NCI-H146 treated with DMSO at 0.1 percent for 48 hours (cell line): ENCODE measurements at regions not wholly inside any gene's neighbourhood (a gene's known extent, or its start where the extent isn't known, plus 50 kb on each side); places are given as distances from the start of the nearest gene placed in this dataset.
"Not testable (repeated sequence)": the region's sequence is repeated elsewhere in the genome, so short reads cannot be mapped to it uniquely, and the experiment has no call there.

Source experiments
- DNase-seq: peaks from one replicate; lab custom pipeline; 2025; ENCODE audit not compliant: unreplicated experiment; lab: John Stamatoyannopoulos, UW

DNA sequence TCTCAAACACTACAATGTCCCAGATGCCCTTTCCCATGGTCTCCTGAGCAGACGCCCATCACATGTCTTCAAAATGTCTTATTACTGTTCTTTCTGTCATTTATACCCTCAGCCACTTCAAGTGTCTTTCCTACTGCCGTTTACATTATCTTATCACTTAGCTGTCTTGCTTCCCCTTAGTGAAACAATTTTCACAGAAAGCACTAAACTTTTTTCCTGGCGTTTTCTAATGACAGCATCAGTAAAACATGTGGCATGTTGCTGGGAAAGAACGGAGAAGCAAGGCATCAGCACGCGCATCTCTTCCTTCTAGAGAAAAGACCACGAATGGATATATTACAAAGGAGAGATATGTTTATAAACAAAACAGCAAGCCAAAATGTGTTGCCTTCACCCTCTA, 189.7 kb upstream of the SLIT2 start:
- no peak for DNase-seq

DNA sequence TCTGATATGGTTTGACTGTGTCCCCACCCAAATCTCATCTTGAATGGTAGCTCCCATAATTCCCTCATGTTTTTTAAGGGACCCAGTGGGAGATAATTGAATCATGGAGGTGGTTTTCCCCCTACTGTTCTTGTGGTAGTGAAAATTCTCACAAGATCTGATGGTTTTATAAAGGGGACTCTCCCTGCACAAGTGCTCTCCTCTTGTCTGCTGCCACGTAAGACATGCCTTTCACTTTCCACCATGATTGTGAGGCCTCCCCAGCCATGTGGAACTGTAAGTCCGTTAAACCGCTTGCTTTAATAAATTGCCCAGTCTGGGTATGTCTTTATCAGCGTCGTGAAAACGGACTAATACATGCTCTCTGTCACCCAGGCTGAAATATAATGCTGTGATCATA, 200.9 kb upstream of the SLIT2 start:
- DNase-seq = no peak

DNA sequence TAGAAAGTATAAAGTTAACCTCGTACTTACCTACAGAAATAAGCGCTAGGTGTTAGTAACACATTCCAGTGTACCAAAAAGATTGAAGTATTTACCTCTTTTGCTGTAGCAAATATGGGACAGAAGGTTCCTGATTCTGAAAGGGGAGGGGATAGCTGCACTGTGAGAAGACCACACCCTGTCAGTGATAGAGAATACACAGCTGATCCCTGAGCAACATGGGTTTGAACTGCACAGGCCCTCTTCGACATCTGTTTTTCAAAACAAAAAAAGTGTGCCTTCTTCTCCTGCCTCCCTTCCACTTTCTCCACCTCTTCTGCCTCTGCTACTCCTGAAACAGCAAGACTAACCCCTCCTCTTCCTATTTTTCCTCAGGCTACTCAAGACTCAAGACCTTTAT, 201.8 kb upstream of the SLIT2 start:
- DNase-seq = no peak

DNA sequence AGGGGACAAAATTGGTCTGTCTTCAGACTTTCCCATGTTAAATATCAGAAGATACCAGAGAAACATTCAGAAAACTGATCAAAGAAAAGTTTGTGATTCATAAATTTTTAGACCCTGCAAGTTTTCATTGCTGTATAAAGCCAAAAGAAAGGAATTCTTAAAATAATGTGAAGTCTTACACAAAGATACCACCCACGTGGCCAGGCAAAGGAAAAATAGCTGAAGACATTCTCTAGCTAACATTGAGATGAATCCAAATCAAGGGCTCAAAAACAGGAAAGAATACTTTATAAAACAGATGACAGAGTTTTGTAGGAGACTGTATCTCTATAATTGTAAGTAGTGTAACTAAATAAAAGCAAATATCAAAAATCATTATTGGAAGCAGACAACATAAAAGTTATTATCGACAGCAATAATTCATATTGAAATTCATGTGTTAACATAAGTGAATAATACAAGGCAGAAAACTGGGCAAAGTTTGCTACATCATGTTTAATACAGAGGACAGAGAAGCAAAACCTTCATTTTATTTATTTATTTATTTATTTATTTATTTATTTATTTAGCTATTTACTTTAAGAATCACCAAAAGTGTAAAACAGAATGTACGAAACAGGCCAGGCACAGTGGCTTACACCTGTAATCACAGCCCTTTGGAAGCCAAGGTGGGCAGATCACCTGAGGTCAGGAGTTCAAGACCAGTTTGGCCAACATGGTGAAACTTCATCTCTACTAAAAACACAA, 204.6 kb upstream of the SLIT2 start:
- no peak for DNase-seq

- no peak for DNase-seq
Observed at GRCh38 chr4:20046179-20046578, 205.5 kb upstream of the SLIT2 start.

GRCh38 chr4:20044966-20045365, 206.7 kb upstream of the SLIT2 start:
- DNase-seq = no peak

DNA sequence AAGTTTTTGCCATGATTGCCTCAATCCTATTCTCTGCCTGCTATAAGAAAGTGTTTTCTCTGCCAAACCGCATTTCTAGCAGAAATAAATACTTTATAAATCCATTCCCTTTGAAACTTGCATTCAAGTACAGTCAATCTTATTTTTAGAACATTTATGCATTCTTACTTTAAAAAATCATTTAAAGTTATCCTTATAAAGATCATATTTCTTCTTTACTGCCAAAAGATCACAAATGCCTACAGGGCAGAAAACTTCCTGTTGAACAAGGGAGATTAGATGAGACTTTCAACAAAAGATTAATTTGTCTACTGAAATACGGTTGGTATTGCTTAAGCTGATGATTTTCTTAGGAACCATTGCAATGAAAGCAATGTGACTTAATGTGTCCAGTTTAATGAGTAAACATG, 207.2 kb upstream of the SLIT2 start:
- DNase-seq = no peak

GRCh38 chr4:20043991-20044390, 207.7 kb upstream of the SLIT2 start:
- no peak for DNase-seq

DNA sequence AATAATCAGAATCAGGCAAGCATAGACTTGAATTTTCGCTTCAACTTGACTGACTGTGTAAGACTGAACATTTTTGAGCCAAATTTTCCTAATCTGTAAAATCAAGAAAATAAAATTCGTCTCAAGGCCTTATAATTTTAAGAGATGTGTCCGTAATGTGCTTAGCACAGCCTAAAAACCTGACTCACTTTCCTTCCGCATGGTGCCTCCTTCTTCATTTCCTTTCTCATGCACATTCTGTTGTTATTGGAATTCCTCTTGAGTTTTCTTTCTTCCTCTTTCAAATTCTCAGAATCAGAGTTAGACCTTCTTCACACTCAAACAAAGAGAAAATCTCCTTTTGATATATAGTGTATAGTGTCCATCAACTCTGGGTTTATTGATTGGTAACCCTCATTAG, 208.9 kb upstream of the SLIT2 start:
- no peak for DNase-seq

DNA sequence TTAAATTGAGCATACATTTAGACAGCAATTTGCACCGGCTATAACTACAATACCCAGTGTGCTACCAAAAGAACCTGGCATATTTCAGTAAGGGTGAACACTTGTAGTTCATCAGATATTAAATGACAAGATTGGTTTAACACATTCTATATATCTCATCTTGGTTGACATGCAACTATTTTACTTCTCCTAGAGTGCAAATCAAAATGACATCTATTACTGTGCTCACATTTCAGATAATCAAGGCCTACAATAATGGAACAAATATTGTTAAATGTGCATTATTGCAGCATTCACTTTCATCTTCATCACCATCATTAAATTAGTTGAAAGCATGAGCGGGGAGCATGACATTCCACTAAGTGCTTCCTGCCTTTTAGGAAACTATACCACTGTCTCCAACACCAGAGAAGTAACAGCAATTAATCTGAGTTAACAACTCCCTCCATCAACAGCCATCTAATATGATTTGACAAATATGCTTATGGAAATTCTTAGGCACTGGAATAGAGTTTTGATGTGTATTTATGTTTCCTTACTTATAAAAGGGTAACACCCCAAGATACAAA, 209.8 kb upstream of the SLIT2 start:
- no peak for DNase-seq

DNA sequence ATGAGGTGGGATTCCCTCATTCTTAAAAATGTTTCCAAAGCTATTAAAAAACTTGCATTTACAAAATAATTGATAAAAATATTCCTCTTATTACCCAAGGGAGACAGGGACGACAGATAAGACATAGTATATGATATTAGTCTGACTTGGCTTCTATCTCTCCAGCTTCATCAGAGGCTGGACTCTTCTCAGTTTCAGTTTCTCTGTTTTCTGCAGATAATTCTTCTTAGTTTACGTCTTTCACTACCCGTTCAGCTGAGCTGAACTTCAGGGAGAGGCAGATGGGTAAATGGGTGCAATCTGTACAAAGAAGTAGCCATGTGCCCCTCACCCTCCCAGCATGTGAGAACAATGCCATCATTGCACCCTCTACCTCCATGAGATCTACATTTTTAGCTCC, 214.0 kb upstream of the SLIT2 start:
- DNase-seq = no peak

DNA sequence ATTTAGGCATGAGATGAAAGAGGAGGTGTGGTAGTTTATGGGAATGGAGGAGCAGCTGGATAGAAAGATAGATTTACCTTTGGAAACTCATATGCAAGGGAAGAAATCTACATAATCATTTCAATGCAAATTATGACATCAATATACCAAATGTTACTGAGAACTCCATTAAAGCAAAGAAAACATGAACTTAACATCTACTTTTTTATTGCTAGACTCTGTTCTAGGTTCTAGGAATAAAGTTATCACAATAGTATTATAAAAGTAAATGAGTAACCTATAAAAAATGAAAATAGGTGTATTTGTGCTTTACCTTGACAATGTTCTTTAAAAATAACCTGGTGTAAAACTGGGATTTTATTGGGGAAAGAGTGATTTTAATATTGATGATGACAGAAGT, 221.6 kb upstream of the SLIT2 start:
- no peak for DNase-seq

GRCh38 chr4:20028645-20029044, 223.1 kb upstream of the SLIT2 start:
- DNase-seq = no peak

- DNase-seq = no peak
Observed at GRCh38 chr4:20026456-20026855, 225.2 kb upstream of the SLIT2 start.

DNA sequence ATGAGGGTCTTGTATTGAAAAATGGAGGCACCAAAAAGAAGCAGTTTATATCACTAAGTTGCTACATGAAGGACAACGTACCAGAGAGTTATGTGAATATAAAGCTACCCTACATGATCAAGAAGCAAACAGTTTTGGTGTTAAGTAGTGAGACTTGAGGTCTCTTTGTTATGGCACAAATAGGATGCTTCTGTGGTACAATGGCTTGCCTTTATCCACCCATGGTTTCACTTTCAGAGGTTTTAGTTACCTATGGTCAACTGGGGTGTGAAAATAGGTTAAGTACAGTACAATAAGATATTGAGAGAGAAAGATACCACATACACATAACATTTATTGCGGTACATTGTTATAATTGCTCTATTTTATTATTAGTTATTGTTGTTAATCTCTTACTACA, 229.2 kb upstream of the SLIT2 start:
- no peak for DNase-seq

- no peak for DNase-seq
Observed at GRCh38 chr4:20020056-20020455, 231.6 kb upstream of the SLIT2 start.

DNA sequence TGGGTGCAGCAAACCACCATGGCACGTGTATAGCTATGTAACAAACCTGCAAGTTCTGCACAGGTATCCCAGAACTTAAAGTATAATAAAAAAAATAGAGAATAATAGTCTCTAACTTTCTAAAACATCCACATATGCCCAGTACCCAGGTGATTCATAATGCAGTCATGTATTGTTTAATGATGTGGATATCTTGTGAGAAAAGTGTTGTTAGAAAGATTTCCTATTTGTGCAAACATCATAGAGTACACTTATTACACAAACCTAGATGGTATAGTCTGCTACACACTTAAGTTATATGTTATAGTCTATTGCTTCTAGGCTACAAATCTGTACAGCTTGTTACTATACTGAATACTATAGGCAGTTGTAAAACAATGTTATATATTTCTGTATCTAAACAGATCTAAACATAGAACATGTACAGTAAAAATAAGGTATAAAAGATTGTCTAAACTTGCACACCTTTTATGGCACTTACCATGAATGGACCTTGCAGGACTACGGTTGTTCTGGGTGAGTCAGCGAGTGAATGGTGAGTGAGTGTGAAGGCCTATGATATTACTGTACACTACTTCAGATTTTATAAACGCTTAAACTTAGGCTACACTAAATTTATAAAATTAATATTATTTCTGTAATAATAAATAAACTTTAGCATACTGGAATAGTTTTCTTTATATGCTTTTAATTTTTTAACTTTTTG, 232.2 kb upstream of the SLIT2 start:
- DNase-seq = no peak

- no peak for DNase-seq
Observed at GRCh38 chr4:20017777-20018115, 234.0 kb upstream of the SLIT2 start.

- no peak for DNase-seq
Observed at GRCh38 chr4:20017070-20017776, 234.5 kb upstream of the SLIT2 start.

DNA sequence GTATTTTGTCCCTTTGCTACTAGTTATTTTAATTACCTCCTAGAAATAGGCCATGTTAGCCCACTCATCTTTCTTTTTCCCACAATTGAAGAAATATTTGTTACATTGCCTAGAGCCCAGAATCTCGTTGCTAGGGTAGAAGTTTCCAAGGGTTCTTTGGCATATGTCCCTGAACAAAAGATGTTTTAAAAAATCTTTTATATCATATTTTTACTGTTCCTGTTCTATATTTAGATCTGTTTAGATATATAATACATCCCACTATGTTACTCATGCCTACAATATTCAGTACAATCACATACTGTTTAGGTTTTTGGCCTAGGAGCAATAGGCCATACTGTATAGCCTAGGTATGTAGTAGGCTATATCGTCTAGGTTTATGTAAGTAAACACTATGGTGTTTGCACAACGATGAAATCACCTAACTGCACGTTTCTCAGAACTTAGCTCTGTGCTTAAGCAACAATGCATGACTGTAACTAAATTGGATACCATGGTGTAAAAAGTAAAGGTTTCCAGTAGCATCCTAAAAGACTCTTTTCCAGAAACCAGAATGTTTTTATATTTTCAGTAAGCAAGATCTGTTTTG, 236.0 kb upstream of the SLIT2 start:
- DNase-seq = no peak

DNA sequence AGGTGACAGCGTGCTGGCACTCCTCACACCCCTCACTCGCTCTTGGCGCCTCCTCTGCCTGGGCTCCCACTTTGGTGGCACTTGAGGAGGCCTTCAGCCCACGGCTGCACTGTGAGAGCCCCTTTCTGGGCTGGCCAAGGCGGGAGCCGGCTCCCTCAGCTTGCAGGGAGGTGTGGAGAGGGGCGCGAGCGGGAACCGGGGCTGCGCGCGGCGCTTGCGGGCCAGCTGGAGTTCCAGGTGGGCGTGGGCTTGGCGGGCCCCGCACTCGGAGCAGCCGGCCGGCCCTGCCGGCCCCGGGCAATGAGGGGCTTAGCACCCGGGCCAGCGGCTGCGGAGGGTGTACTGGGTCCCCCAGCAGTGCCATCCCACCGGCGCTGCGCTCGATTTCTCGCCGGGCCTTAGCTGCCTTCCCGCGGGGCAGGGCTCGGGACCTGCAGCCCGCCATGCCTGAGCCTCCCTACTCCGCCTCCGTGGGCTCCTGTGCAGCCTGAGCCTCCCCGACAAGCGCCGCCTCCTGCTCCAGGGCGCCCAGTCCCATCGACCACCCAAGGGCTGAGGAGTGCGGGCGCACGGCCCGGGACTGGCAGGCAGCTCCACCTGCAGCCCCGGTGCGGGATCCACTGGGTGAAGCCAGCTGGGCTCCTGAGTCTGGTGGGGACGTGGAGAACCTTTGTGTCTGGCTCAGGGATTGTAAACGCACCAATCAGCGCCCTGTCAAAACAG, 247.7 kb upstream of the SLIT2 start:
- not testable (repeated sequence) for DNase-seq
